Testis (tissue), 2 donors: ENCODE measurements at regions not wholly inside any gene's neighbourhood (a gene's known extent, or its start where the extent isn't known, plus 50 kb on each side); places are given as distances from the start of the nearest gene placed in this dataset.

Experiments
- CTCF ChIP-seq, 3 experiments: fragments of 450-650 bp in 2 of 3; fragments of 200-600 bp in 1 of 3; sonication (generic) in 1 of 3; IDR thresholded peaks; one replicate each; pipeline ENCODE4 v1.5.1; 2016 to 2019; ENCODE audit warnings: antibody characterized with exemption in 3 of 3, mild to moderate bottlenecking in 2 of 3, moderate library complexity in 1 of 3
- POLR2A ChIP-seq: fragments of 450-650 bp; IDR thresholded peaks from one replicate; pipeline ENCODE4 v1.6.1; 2017; ENCODE audit warnings: antibody characterized with exemption, mild to moderate bottlenecking, moderate library complexity

GRCh38 chr1:213389061-213389581 is 338.1 kb downstream of the RPS6KC1 start:
- no peak for TF ChIP-seq CTCF (IDR thresholded peaks at IDR 0.05)
- no peak for TF ChIP-seq POLR2A
